GM12892 (cell line): ENCODE measurements at regions not wholly inside any gene's neighbourhood (a gene's known extent, or its start where the extent isn't known, plus 50 kb on each side); places are given as distances from the start of the nearest gene placed in this dataset.

Source experiments
- DNase-seq: peaks from one replicate; pipeline ENCODE4 v3.0.0; 2011; ENCODE audit not compliant: insufficient read length
- FAIRE-seq: peaks from 2 replicates; lab custom pipeline; 2011; peaks lifted over from hg19 to GRCh38; lab: Jason Lieb, UNC
- POLR2A ChIP-seq: IDR thresholded peaks from 2 replicates; pipeline ENCODE4 v1.6.1; 2011; ENCODE audit warnings: low read depth, low read length, control low read depth
- POLR2AphosphoS5 ChIP-seq: IDR thresholded peaks from 2 replicates; pipeline ENCODE4 v1.6.1; 2011; ENCODE audit warnings: low read depth, low read length, control low read depth
- TAF1 ChIP-seq: IDR thresholded peaks from 2 replicates; pipeline ENCODE4 v1.6.1; 2011; ENCODE audit warnings: low read depth, mild to moderate bottlenecking, control low read depth, low read length, borderline replicate concordance

- DNase-seq (no peak), FAIRE-seq (no peak)
- no peak for TF ChIP-seq POLR2AphosphoS5
- TF ChIP-seq TAF1 = no peak
- TF ChIP-seq POLR2A = no peak
Measured at GRCh38 chr12:61422786-61423185, 837.4 kb upstream of the USP15 start.

GRCh38 chr12:61452076-61452475 lies 808.1 kb upstream of the USP15 start:
- FAIRE-seq = no peak
- TF ChIP-seq POLR2AphosphoS5 (no peak), TAF1 (no peak)

GRCh38 chr12:61487728-61488127 lies 772.5 kb upstream of the USP15 start:
- no peak for FAIRE-seq
- no peak for DNase-seq
- TF ChIP-seq POLR2AphosphoS5 (no peak), POLR2A (no peak), TAF1 (no peak)

More at GRCh38 chr12:61452076-61452475, 808.1 kb upstream of the USP15 start:
- no peak for DNase-seq

- TF ChIP-seq POLR2A = no peak
- FAIRE-seq (no peak), DNase-seq (no peak)
Measured at GRCh38 chr12:61490526-61491498, 769.4 kb upstream of the USP15 start.

GRCh38 chr12:61502179-61502578 lies 758.0 kb upstream of the USP15 start:
- no peak for TF ChIP-seq POLR2A
- no peak for TF ChIP-seq POLR2AphosphoS5
- no peak for TF ChIP-seq TAF1
- no peak for FAIRE-seq
- DNase-seq = no peak

GRCh38 chr12:61504396-61505080 lies 755.7 kb upstream of the USP15 start:
- no peak for FAIRE-seq
- DNase-seq = no peak
- TF ChIP-seq POLR2AphosphoS5 (no peak), POLR2A (no peak)

GRCh38 chr12:61513499-61513898 lies 746.7 kb upstream of the USP15 start:
- no peak for FAIRE-seq
- DNase-seq = no peak
- TF ChIP-seq POLR2AphosphoS5 (no peak), TAF1 (no peak), POLR2A (no peak)

GRCh38 chr12:61514016-61514415 lies 746.2 kb upstream of the USP15 start:
- no peak for FAIRE-seq
- TF ChIP-seq POLR2A = no peak
- TF ChIP-seq TAF1 = no peak
- no peak for TF ChIP-seq POLR2AphosphoS5
- no peak for DNase-seq

- FAIRE-seq (no peak), DNase-seq (no peak)
- TF ChIP-seq POLR2AphosphoS5 (no peak), POLR2A (no peak), TAF1 (no peak)
Measured at GRCh38 chr12:61521258-61521657, 738.9 kb upstream of the USP15 start.

- DNase-seq (no peak), FAIRE-seq (no peak)
- TF ChIP-seq POLR2AphosphoS5 = no peak
- TF ChIP-seq TAF1 = no peak
- no peak for TF ChIP-seq POLR2A
Measured at GRCh38 chr12:61523276-61523992, 736.8 kb upstream of the USP15 start.

GRCh38 chr12:61524851-61525250 lies 735.4 kb upstream of the USP15 start:
- DNase-seq = no peak

More at GRCh38 chr12:61524851-61525250, 735.4 kb upstream of the USP15 start:
- no peak for FAIRE-seq
- TF ChIP-seq TAF1 = no peak
- TF ChIP-seq POLR2A = no peak
- TF ChIP-seq POLR2AphosphoS5 = no peak
